K562 (cell line): ENCODE measurements at regions not wholly inside any gene's neighbourhood (a gene's known extent, or its start where the extent isn't known, plus 50 kb on each side); places are given as distances from the start of the nearest gene placed in this dataset.

Experiments
- ATAC-seq: fragments of 200-7000 bp; cut with Tn5 transposase; 3 replicates; pipeline ENCODE4 v1.9.1; 2020; ENCODE audit warnings: moderate library complexity
- BruUV-seq: library from RNA; stranded (reverse); fragments of 400-500 nt; replicated peaks from 2 replicates; lab custom pipeline; 2021; lab: Mats Ljungman, UMichigan
- CTCF ChIA-PET: fragments of 300-600 bp; formaldehyde crosslinking; extraction: SDS; loops from one replicate; lab custom pipeline; 2021; ENCODE audit warnings: low intra/inter-chr PET ratio; lab: Yijun Ruan, JAX
- POLR2A ChIA-PET: fragments of 300-600, 350-650 bp; sonication (Branson Sonifier 250); formaldehyde crosslinking; extraction: SDS; loops from one replicate; lab custom pipeline; 2021; ENCODE audit warnings: antibody characterized with exemption, inconsistent platforms; lab: Yijun Ruan, JAX
- DNase-seq, 4 experiments: peaks; one replicate each; pipeline versions ENCODE4 v3.0.0 to v3.0.0-alpha.2; 2011 to 2018; ENCODE audit warnings: low spot score in 3 of 4, mixed read lengths in 3 of 4; ENCODE audit errors: extremely low read depth in 1 of 4
- FAIRE-seq: peaks from 2 replicates; lab custom pipeline; 2011; peaks lifted over from hg19 to GRCh38; lab: Jason Lieb, UNC
- H2AFZ ChIP-seq: 2 replicates; pipeline ENCODE4 v1.6.0; 2011; ENCODE audit warnings: low read depth, low read length, control low read depth, inconsistent platforms
- H3K27ac ChIP-seq: fragments of 200-600 bp; 3 replicates; pipeline ENCODE4 v1.8.0; 2011; ENCODE audit warnings: low read depth, mild to moderate bottlenecking, control low read depth, inconsistent platforms, low read length, moderate library complexity, mixed read lengths; ENCODE audit errors: extremely low read depth
- H3K27me3 ChIP-seq, 2 experiments: fragments of 300-600 bp in 1 of 2; 2 replicates in 1 of 2; 3 replicates in 1 of 2; pipeline versions ENCODE4 v1.6.0 to v1.8.0; 2011; ENCODE audit warnings: inconsistent platforms in 2 of 2, low read length in 2 of 2, mild to moderate bottlenecking in 1 of 2, mixed read lengths in 1 of 2, moderate library complexity in 1 of 2; ENCODE audit not compliant: control insufficient read depth in 2 of 2, insufficient read depth in 2 of 2
- H3K36me3 ChIP-seq: fragments of 300-600 bp; 3 replicates; pipeline ENCODE4 v1.8.0; 2011; ENCODE audit warnings: mild to moderate bottlenecking, low read length, inconsistent platforms; ENCODE audit not compliant: control insufficient read depth, insufficient read depth
- H3K4me1 ChIP-seq, 2 experiments: fragments of 200-600 bp in 1 of 2; replicated peaks in 1 of 2; 2 replicates in 1 of 2; 3 replicates in 1 of 2; pipeline versions ENCODE4 v1.5.1 to v1.8.0; 2011; ENCODE audit warnings: inconsistent platforms in 2 of 2, low read length in 2 of 2, mild to moderate bottlenecking in 1 of 2, mixed read lengths in 1 of 2, moderate library complexity in 1 of 2; ENCODE audit not compliant: control insufficient read depth in 2 of 2, insufficient read depth in 2 of 2
- H3K4me2 ChIP-seq: 2 replicates; pipeline ENCODE4 v1.6.1; 2011; ENCODE audit warnings: low read length, control low read depth, inconsistent platforms, mixed read lengths; ENCODE audit not compliant: insufficient read depth
- H3K4me3 ChIP-seq: fragments of 200-600 bp; sonication (generic), shearing (Covaris generic); 2 replicates; pipeline ENCODE4 v1.5.1; 2016; ENCODE audit warnings: control low read depth, inconsistent platforms
- H3K79me2 ChIP-seq: fragments of 200-600 bp; 3 replicates; pipeline ENCODE4 v1.8.0; 2011; ENCODE audit warnings: low read length, inconsistent platforms; ENCODE audit not compliant: control insufficient read depth, insufficient read depth
- H3K9ac ChIP-seq, 2 experiments: 2 replicates each; pipeline versions ENCODE4 v1.6.0 to v1.6.1; 2011; ENCODE audit warnings: low read depth in 2 of 2, low read length in 2 of 2, control low read depth in 1 of 2, inconsistent platforms in 1 of 2, mild to moderate bottlenecking in 1 of 2, mixed read lengths in 1 of 2; ENCODE audit not compliant: insufficient read depth in 1 of 2
- H3K9me1 ChIP-seq: one replicate; pipeline ENCODE4 v1.6.0; 2011; ENCODE audit warnings: inconsistent platforms, mild to moderate bottlenecking, low read length, moderate library complexity; ENCODE audit not compliant: control insufficient read depth, insufficient read depth
- H3K9me3 ChIP-seq: replicated peaks from 2 replicates; pipeline ENCODE4 v1.5.1; 2011; ENCODE audit warnings: low read depth, low read length, inconsistent platforms; ENCODE audit not compliant: control insufficient read depth, insufficient read depth
- H4K20me1 ChIP-seq: replicated peaks from 2 replicates; pipeline ENCODE4 v1.6.1; 2011; ENCODE audit warnings: low read length, inconsistent platforms, mixed read lengths; ENCODE audit not compliant: control insufficient read depth, insufficient read depth
- BRF1 ChIP-seq: IDR thresholded peaks from 3 replicates; pipeline ENCODE4 v1.6.1; 2011; ENCODE audit warnings: borderline replicate concordance, mild to moderate bottlenecking; ENCODE audit not compliant: insufficient read length; ENCODE audit errors: extremely low read depth
- DIDO1 ChIP-seq: fragments of 450-650 bp; IDR thresholded peaks from 2 replicates; pipeline ENCODE4 v1.6.1; 2016; ENCODE audit warnings: low read depth, missing biosample characterization, missing genetic modification characterization
- ETV6 ChIP-seq, 3 experiments: fragments of 150-350 bp in 1 of 3; sonication (generic) in 1 of 3; formaldehyde crosslinking in 1 of 3; IDR thresholded peaks; 2 replicates each; pipeline versions ENCODE4 v1.6.1 to v1.8.0; 2014 to 2022; ENCODE audit warnings: borderline replicate concordance in 2 of 3, low read depth in 2 of 3, antibody characterized with exemption in 1 of 3, low read length in 1 of 3, mild to moderate bottlenecking in 1 of 3, missing genetic modification reagents in 1 of 3
- HCFC1 ChIP-seq: IDR thresholded peaks from 2 replicates; pipeline ENCODE4 v1.6.1; 2012; ENCODE audit warnings: low read depth, low read length, improper control_type of control experiment
- HOMEZ ChIP-seq: fragments of 250-450 bp; sonication (Bioruptor Pico); IDR thresholded peaks from 2 replicates; pipeline ENCODE4 v1.4.0; 2020; ENCODE audit warnings: mild to moderate bottlenecking, moderate library complexity
- MCM3 ChIP-seq: fragments of 450-650 bp; IDR thresholded peaks from 2 replicates; pipeline ENCODE4 v1.6.1; 2016
- PML ChIP-seq: IDR thresholded peaks from 2 replicates; pipeline ENCODE4 v1.6.1; 2012; ENCODE audit warnings: low read length, inconsistent platforms
- POLR2B ChIP-seq: fragments of 450-650 bp; IDR thresholded peaks from 2 replicates; pipeline ENCODE4 v1.6.1; 2018; ENCODE audit warnings: low read depth; ENCODE audit not compliant: partially characterized antibody
- PRMT5 ChIP-seq: sonication (generic); formaldehyde crosslinking; IDR thresholded peaks from 2 replicates; pipeline ENCODE4 v1.5.0; 2020; ENCODE audit warnings: missing genetic modification reagents
- SAP30 ChIP-seq: fragments of 200-600 bp; sonication (generic); IDR thresholded peaks from 2 replicates; pipeline ENCODE4 v1.6.1; 2012; ENCODE audit warnings: borderline replicate concordance, low read depth, mild to moderate bottlenecking, moderate library complexity, low read length, control low read depth, inconsistent platforms; ENCODE audit not compliant: insufficient read depth, poor library complexity, severe bottlenecking
- SIX5 ChIP-seq, 2 experiments: IDR thresholded peaks; 2 replicates each; pipeline ENCODE4 v1.6.1; 2011; ENCODE audit warnings: low read length in 2 of 2, borderline replicate concordance in 1 of 2, low read depth in 1 of 2, mild to moderate bottlenecking in 1 of 2, moderate library complexity in 1 of 2; ENCODE audit not compliant: insufficient read depth in 1 of 2
- WHSC1 ChIP-seq: IDR thresholded peaks from one replicate; pipeline ENCODE4 v1.6.1; 2012; ENCODE audit warnings: low read length, control low read depth, inconsistent platforms
- ZBTB11 ChIP-seq, 3 experiments: fragments of 200-800 bp in 1 of 3; fragments of 250-450 bp in 1 of 3; fragments of 450-650 bp in 1 of 3; sonication (Bioruptor Pico) in 1 of 3; sonication (Bioruptor generic) in 1 of 3; formaldehyde crosslinking in 1 of 3; IDR thresholded peaks; 2 replicates each; pipeline versions ENCODE4 v1.6.1 to v1.8.0; 2016 to 2022; ENCODE audit warnings: mild to moderate bottlenecking in 2 of 3, missing genetic modification characterization in 2 of 3, missing compliant biosample characterization in 1 of 3, moderate library complexity in 1 of 3
- ZNF165 ChIP-seq: fragments of 250-450 bp; sonication (Bioruptor Pico); IDR thresholded peaks from 2 replicates; pipeline ENCODE4 v1.4.0; 2020; ENCODE audit warnings: borderline replicate concordance
- ZNF766 ChIP-seq: fragments of 200-800 bp; sonication (Bioruptor generic); conservative IDR thresholded peaks from 2 replicates; pipeline ENCODE4 v1.6.1; 2016; ENCODE audit warnings: missing genetic modification characterization, missing compliant biosample characterization
- ZNF79 ChIP-seq: fragments of 250-450 bp; sonication (Bioruptor Pico); IDR thresholded peaks from 2 replicates; pipeline ENCODE4 v1.4.0; 2020; ENCODE audit warnings: low read depth, mild to moderate bottlenecking, moderate library complexity
- WGBS: fragments of 100-300 bp; shearing (Covaris generic); methylation state at CpG from one replicate; pipeline ENCODE4 v1.1.6; 2016; ENCODE audit warnings: low coverage, mixed read lengths; ENCODE audit not compliant: insufficient coverage; ENCODE audit errors: missing lambda C conversion rate; 5-methylcytosine and 5-hydroxymethylcytosine counted together
- in situ Hi-C: fragments of 300-500 bp; cut with MboI; formaldehyde crosslinking; loops from 4 replicates; pipeline ENCODE4 v1.15.0; 2018; ENCODE audit warnings: inconsistent platforms, mixed read lengths
- intact Hi-C: fragments of 100-400 bp; cut with micrococcal nuclease; formaldehyde crosslinking; loops from 2 replicates; pipeline ENCODE4 v1.14.2; 2022
- TF ChIP-seq, protein P1 (sequence below): IDR thresholded peaks from 2 replicates; pipeline ENCODE4 v1.6.1; 2014; ENCODE audit warnings: antibody characterized with exemption

GRCh38 chr5:30845194-30845593 lies 348.3 kb upstream of the CDH6 start:
- H3K9me1 ChIP-seq = no peaks in the 10 kb centered on the region
- no peak overlapping the region for H3K4me2 ChIP-seq
- ChIA-PET POLR2A (no interaction called here), CTCF (no interaction called here)
- DNase-seq (no peak), ATAC-seq (no peak), FAIRE-seq (no peak)
- H3K4me3 ChIP-seq = no peak overlapping the region
- H2AFZ ChIP-seq = no peak overlapping the region
- intact Hi-C loops (no loop called here), in situ Hi-C loops (no loop called here)
- H3K4me1 ChIP-seq = no peaks in the 10 kb centered on the region
- WGBS = 0% methylated on average over 2 of the region's 2 CpGs
- BruUV-seq = no TSS peak
- no peaks in the 10 kb centered on the region for H3K27me3 ChIP-seq
- no peak overlapping the region for H3K9ac ChIP-seq
- no peaks in the 10 kb centered on the region for H3K9me3 ChIP-seq
- H3K79me2 ChIP-seq = no peaks in the 10 kb centered on the region
- no peaks in the 10 kb centered on the region for H4K20me1 ChIP-seq
- H3K27ac ChIP-seq = no peak overlapping the region
- H3K36me3 ChIP-seq = no peaks in the 10 kb centered on the region
- TF ChIP-seq PML (no peak), WHSC1 (no peak), POLR2B (no peak), ZBTB11 (CRISPR knock-in tag; IDR thresholded peaks at IDR 0.05) (no peak), ZNF165 (CRISPR knock-in tag) (no peak), ZNF766 (CRISPR knock-in tag) (no peak), ZNF79 (CRISPR knock-in tag) (no peak), DIDO1 (tag) (no peak), ETV6 (IDR thresholded peaks at IDR 0.05; ENCODE audit: borderline replicate concordance in 1 of 2, low read depth in 2 of 2, low read length in 1 of 2) (no peak), ETV6 (CRISPR knock-in tag; IDR thresholded peaks at IDR 0.05; ENCODE audit: borderline replicate concordance) (no peak), BRF1 (no peak), SIX5 (IDR thresholded peaks at IDR 0.05; ENCODE audit: borderline replicate concordance in 1 of 2, insufficient read depth in 1 of 2, low read depth in 1 of 2, low read length in 2 of 2) (no peak), HCFC1 (no peak), SAP30 (no peak), HOMEZ (CRISPR knock-in tag) (no peak), PRMT5 (CRISPR knock-in tag) (no peak), MCM3 (no peak)
- TF ChIP-seq, protein P1, sequence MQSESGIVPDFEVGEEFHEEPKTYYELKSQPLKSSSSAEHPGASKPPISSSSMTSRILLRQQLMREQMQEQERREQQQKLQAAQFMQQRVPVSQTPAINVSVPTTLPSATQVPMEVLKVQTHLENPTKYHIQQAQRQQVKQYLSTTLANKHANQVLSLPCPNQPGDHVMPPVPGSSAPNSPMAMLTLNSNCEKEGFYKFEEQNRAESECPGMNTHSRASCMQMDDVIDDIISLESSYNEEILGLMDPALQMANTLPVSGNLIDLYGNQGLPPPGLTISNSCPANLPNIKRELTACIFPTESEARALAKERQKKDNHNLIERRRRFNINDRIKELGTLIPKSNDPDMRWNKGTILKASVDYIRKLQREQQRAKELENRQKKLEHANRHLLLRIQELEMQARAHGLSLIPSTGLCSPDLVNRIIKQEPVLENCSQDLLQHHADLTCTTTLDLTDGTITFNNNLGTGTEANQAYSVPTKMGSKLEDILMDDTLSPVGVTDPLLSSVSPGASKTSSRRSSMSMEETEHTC = no peak
